Liver (tissue), 8 donors: ENCODE measurements at regions not wholly inside any gene's neighbourhood (a gene's known extent, or its start where the extent isn't known, plus 50 kb on each side); places are given as distances from the start of the nearest gene placed in this dataset.

ENCODE experiments used
- DNase-seq: peaks from one replicate; pipeline ENCODE4 v3.0.0-alpha.2; 2017; ENCODE audit warnings: low spot score
- H3K27ac ChIP-seq, 2 donors: one replicate each; pipeline ENCODE4 v1.7.0; 2013; ENCODE audit warnings: inconsistent platforms in 2 of 2, low read length in 2 of 2, control low read depth in 1 of 2, low read depth in 1 of 2, mild to moderate bottlenecking in 1 of 2
- H3K27me3 ChIP-seq, 4 donors: one replicate each; pipeline versions ENCODE4 v1.6.1 to v1.7.0; 2013; ENCODE audit warnings: low read length in 3 of 4, inconsistent platforms in 1 of 4, mild to moderate bottlenecking in 1 of 4, moderate library complexity in 1 of 4; ENCODE audit not compliant: control insufficient read depth in 4 of 4, insufficient read depth in 4 of 4
- H3K36me3 ChIP-seq, 4 donors: one replicate each; pipeline versions ENCODE4 v1.6.1 to v1.7.0; 2013; ENCODE audit warnings: low read length in 3 of 4, mild to moderate bottlenecking in 3 of 4, low read depth in 1 of 4, moderate library complexity in 1 of 4; ENCODE audit not compliant: control insufficient read depth in 4 of 4, insufficient read depth in 3 of 4
- H3K4me1 ChIP-seq, 4 donors: one replicate each; pipeline versions ENCODE4 v1.6.1 to v1.7.0; 2013; ENCODE audit warnings: low read length in 3 of 4, mild to moderate bottlenecking in 3 of 4, moderate library complexity in 1 of 4; ENCODE audit not compliant: control insufficient read depth in 4 of 4, insufficient read depth in 4 of 4
- H3K4me3 ChIP-seq, 3 donors: one replicate each; pipeline versions ENCODE4 v1.6.1 to v1.7.0; 2013; ENCODE audit warnings: low read length in 3 of 3, control low read depth in 1 of 3, low read depth in 1 of 3, mild to moderate bottlenecking in 1 of 3
- H3K9ac ChIP-seq, 2 donors: one replicate each; pipeline ENCODE4 v1.7.0; 2013; ENCODE audit warnings: low read length in 2 of 2, mild to moderate bottlenecking in 2 of 2, moderate library complexity in 2 of 2, control low read depth in 1 of 2, low read depth in 1 of 2
- H3K9me3 ChIP-seq, 4 donors: one replicate each; pipeline versions ENCODE4 v1.6.1 to v1.7.0; 2013; ENCODE audit warnings: low read length in 3 of 4; ENCODE audit not compliant: control insufficient read depth in 4 of 4
- ATF3 ChIP-seq: IDR thresholded peaks from 2 replicates; pipeline ENCODE4 v1.6.1; 2016; ENCODE audit warnings: antibody characterized with exemption
- CTCF ChIP-seq: fragments of 150-350 bp; IDR thresholded peaks from 2 replicates; pipeline ENCODE4 v1.5.1; 2017; ENCODE audit warnings: improper control_type of control experiment, low read depth, low read length; ENCODE audit not compliant: missing input control
- EGR1 ChIP-seq, 2 donors: IDR thresholded peaks; 2 replicates each; pipeline ENCODE4 v1.6.1; 2016 to 2018; ENCODE audit warnings: antibody characterized with exemption in 2 of 2, low read depth in 2 of 2
- FOXA1 ChIP-seq: IDR thresholded peaks from 2 replicates; pipeline ENCODE4 v1.6.1; 2016; ENCODE audit warnings: antibody characterized with exemption
- FOXA2 ChIP-seq: IDR thresholded peaks from 2 replicates; pipeline ENCODE4 v1.6.1; 2016; ENCODE audit warnings: antibody characterized with exemption
- GABPA ChIP-seq, 2 donors: IDR thresholded peaks in 1 of 2; conservative IDR thresholded peaks in 1 of 2; 2 replicates each; pipeline ENCODE4 v1.6.1; 2016; ENCODE audit warnings: antibody characterized with exemption in 2 of 2, mild to moderate bottlenecking in 1 of 2, moderate library complexity in 1 of 2
- HNF4A ChIP-seq, 2 donors: conservative IDR thresholded peaks; 2 replicates each; pipeline ENCODE4 v1.6.1; 2016; ENCODE audit warnings: antibody characterized with exemption in 2 of 2, mild to moderate bottlenecking in 2 of 2
- HNF4G ChIP-seq: IDR thresholded peaks from 2 replicates; pipeline ENCODE4 v1.6.1; 2016; ENCODE audit warnings: antibody characterized with exemption
- JUND ChIP-seq, 2 donors: IDR thresholded peaks; 2 replicates each; pipeline ENCODE4 v1.6.1; 2016; ENCODE audit warnings: antibody characterized with exemption in 2 of 2
- MAX ChIP-seq: IDR thresholded peaks from 2 replicates; pipeline ENCODE4 v1.6.1; 2016; ENCODE audit warnings: antibody characterized with exemption
- NR2F2 ChIP-seq: IDR thresholded peaks from 2 replicates; pipeline ENCODE4 v1.6.1; 2016; ENCODE audit warnings: antibody characterized with exemption
- RAD21 ChIP-seq, 2 donors: IDR thresholded peaks; 2 replicates each; pipeline ENCODE4 v1.6.1; 2016; ENCODE audit warnings: antibody characterized with exemption in 2 of 2, mild to moderate bottlenecking in 2 of 2
- REST ChIP-seq: IDR thresholded peaks from 2 replicates; pipeline ENCODE4 v1.6.1; 2016; ENCODE audit warnings: antibody characterized with exemption, mild to moderate bottlenecking
- RXRA ChIP-seq, 2 donors: IDR thresholded peaks; 2 replicates each; pipeline ENCODE4 v1.6.1; 2017 to 2018; ENCODE audit warnings: antibody characterized with exemption in 2 of 2, mild to moderate bottlenecking in 1 of 2
- SP1 ChIP-seq: IDR thresholded peaks from 2 replicates; pipeline ENCODE4 v1.6.1; 2018; ENCODE audit warnings: antibody characterized with exemption, mild to moderate bottlenecking
- TAF1 ChIP-seq: conservative IDR thresholded peaks from 2 replicates; pipeline ENCODE4 v1.6.1; 2016; ENCODE audit warnings: antibody characterized with exemption, mild to moderate bottlenecking
- YY1 ChIP-seq: IDR thresholded peaks from 2 replicates; pipeline ENCODE4 v1.6.1; 2016; ENCODE audit warnings: antibody characterized with exemption, mild to moderate bottlenecking
- ZBTB33 ChIP-seq: IDR thresholded peaks from 2 replicates; pipeline ENCODE4 v1.6.1; 2016; ENCODE audit warnings: antibody characterized with exemption
- WGBS: extraction: QIAGEN DNeasy Blood & Tissue Kit; methylation state at CpG from one replicate; pipeline ENCODE4 v1.1.7; 2013; 5-methylcytosine and 5-hydroxymethylcytosine counted together
- donor health status: healthy.
- donor health status: healthy.
- donor health status: healthy.
- donor health status: healthy.
- donor health status: healthy.

- Histone ChIP-seq H3K9ac (no peak overlapping the region), H3K27ac (no peak overlapping the region), H3K27me3 (no peaks in the 10 kb centered on the region), H3K4me1 (peaks cover 12 to 34% (median 25%) of the 10 kb centered on the region in 4 donors), H3K9me3 (no peaks in the 10 kb centered on the region), H3K36me3 (no peaks in the 10 kb centered on the region), H3K4me3 (no peak overlapping the region)
- DNase-seq: peak; percentile 30
- WGBS: 93% methylated on average over 19 of the region's 19 CpGs
- no peak for TF ChIP-seq REST
- no peak for TF ChIP-seq YY1
- no peak for TF ChIP-seq SP1
- no peak for TF ChIP-seq GABPA (IDR thresholded peaks at IDR 0.05 in 1 of 2, conservative IDR thresholded peaks at IDR 0.05 in 1 of 2)
- no peak for TF ChIP-seq RAD21 (IDR thresholded peaks at IDR 0.05)
- TF ChIP-seq FOXA1: no peak
- no peak for TF ChIP-seq ATF3
- no peak for TF ChIP-seq NR2F2
- no peak for TF ChIP-seq TAF1
- no peak for TF ChIP-seq ZBTB33
- TF ChIP-seq JUND (IDR thresholded peaks at IDR 0.05): no peak
- TF ChIP-seq RXRA (IDR thresholded peaks at IDR 0.05): no peak
- TF ChIP-seq MAX: no peak
- no peak for TF ChIP-seq CTCF
- TF ChIP-seq HNF4A (conservative IDR thresholded peaks at IDR 0.05): no peak
- TF ChIP-seq HNF4G: no peak
- TF ChIP-seq FOXA2: no peak
- TF ChIP-seq EGR1 (IDR thresholded peaks at IDR 0.05; ENCODE audit: low read depth in 2 of 2): no peak
Observed at GRCh38 chr14:101474563-101475455, 86.5 kb upstream of the DIO3 start.
